ENCODE measurements at regions not wholly inside any gene's neighbourhood (a gene's known extent, or its start where the extent isn't known, plus 50 kb on each side); places are given as distances from the start of the nearest gene placed in this dataset.

- CTCF ChIA-PET, result interaction anchor here (0.7 to 1.3 kb wide), 2 partner anchors 248 to 1578 kb away, joined by 4 read pairs; no protein-coding TSS in a partner anchor
- POLR2A ChIA-PET, result no interaction called here
- Mint-ChIP-seq H3K4me3 (ENCODE audit: unreplicated experiment) (no peak overlapping the region), H3K4me1 (ENCODE audit: insufficient read depth, unreplicated experiment) (no peaks in the 10 kb centered on the region), H3K36me3 (ENCODE audit: insufficient read depth, unreplicated experiment) (no peaks in the 10 kb centered on the region), H3K27me3 (ENCODE audit: insufficient read depth, unreplicated experiment) (no peaks in the 10 kb centered on the region), H3K27ac (ENCODE audit: low read depth, unreplicated experiment) (no peak overlapping the region), H3K9me3 (ENCODE audit: unreplicated experiment) (peaks cover 10% of the 10 kb centered on the region)
- intact Hi-C loops (cut with micrococcal nuclease), result no loop called here
- TF ChIP-seq, protein P1, sequence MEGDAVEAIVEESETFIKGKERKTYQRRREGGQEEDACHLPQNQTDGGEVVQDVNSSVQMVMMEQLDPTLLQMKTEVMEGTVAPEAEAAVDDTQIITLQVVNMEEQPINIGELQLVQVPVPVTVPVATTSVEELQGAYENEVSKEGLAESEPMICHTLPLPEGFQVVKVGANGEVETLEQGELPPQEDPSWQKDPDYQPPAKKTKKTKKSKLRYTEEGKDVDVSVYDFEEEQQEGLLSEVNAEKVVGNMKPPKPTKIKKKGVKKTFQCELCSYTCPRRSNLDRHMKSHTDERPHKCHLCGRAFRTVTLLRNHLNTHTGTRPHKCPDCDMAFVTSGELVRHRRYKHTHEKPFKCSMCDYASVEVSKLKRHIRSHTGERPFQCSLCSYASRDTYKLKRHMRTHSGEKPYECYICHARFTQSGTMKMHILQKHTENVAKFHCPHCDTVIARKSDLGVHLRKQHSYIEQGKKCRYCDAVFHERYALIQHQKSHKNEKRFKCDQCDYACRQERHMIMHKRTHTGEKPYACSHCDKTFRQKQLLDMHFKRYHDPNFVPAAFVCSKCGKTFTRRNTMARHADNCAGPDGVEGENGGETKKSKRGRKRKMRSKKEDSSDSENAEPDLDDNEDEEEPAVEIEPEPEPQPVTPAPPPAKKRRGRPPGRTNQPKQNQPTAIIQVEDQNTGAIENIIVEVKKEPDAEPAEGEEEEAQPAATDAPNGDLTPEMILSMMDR (IDR thresholded peaks at IDR 0.05; ENCODE audit: unreplicated experiment), result no peak
- DNase-seq (ENCODE audit: unreplicated experiment), result peak; percentile 9
- no TSS peak for BruUV-seq (replicated peaks)
Observed at GRCh38 chr6:50353603-50354002, 303.9 kb upstream of the DEFB112 start.

DNA sequence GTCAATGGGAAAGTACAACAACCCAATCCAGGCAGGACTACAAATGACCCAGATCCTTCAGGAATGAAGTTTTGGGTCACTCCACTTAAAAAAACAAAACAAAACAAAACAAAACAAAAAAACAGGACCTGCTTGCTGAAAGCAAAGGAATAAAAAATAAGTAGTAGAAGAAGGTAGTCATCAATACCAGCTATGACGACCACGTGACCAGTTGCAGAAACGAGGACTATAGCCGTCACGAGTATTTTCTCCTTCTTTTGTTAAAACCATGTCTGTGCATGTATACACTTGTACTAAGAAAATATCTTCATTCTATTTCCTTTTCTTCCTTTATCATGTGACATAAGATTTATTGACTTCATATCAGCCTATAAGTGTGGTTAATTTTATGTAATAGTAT is 308.4 kb upstream of the DEFB112 start:
- Mint-ChIP-seq H3K36me3 (ENCODE audit: insufficient read depth, unreplicated experiment) (no peaks in the 10 kb centered on the region), H3K4me3 (ENCODE audit: unreplicated experiment) (no peak overlapping the region), H3K27ac (ENCODE audit: low read depth, unreplicated experiment) (no peak overlapping the region), H3K27me3 (ENCODE audit: insufficient read depth, unreplicated experiment) (no peaks in the 10 kb centered on the region), H3K4me1 (ENCODE audit: insufficient read depth, unreplicated experiment) (no peaks in the 10 kb centered on the region), H3K9me3 (ENCODE audit: unreplicated experiment) (peaks cover 10% of the 10 kb centered on the region)
- no TSS peak for BruUV-seq (replicated peaks)
- DNase-seq (ENCODE audit: unreplicated experiment), result no peak
- ChIA-PET POLR2A (no interaction called here), CTCF (interaction anchor here (0.7 kb wide), 1 partner anchor 362 kb away, joined by 3 read pairs; no protein-coding TSS in a partner anchor)
- TF ChIP-seq, protein P1 (IDR thresholded peaks at IDR 0.05; ENCODE audit: unreplicated experiment), result no peak
- intact Hi-C loops (cut with micrococcal nuclease), result no loop called here

- H3K9me3 Mint-ChIP-seq (ENCODE audit: unreplicated experiment), result no peaks in the 10 kb centered on the region
- ChIA-PET CTCF (no interaction called here), POLR2A (no interaction called here)
- no peak overlapping the region for H3K4me3 Mint-ChIP-seq (ENCODE audit: unreplicated experiment)
- H3K36me3 Mint-ChIP-seq (ENCODE audit: insufficient read depth, unreplicated experiment), result no peaks in the 10 kb centered on the region
- H3K27me3 Mint-ChIP-seq (ENCODE audit: insufficient read depth, unreplicated experiment), result no peaks in the 10 kb centered on the region
- TF ChIP-seq, protein P1 (IDR thresholded peaks at IDR 0.05; ENCODE audit: unreplicated experiment), result no peak
- intact Hi-C loops (cut with micrococcal nuclease), result no loop called here
- H3K4me1 Mint-ChIP-seq (ENCODE audit: insufficient read depth, unreplicated experiment), result no peaks in the 10 kb centered on the region
- H3K27ac Mint-ChIP-seq (ENCODE audit: low read depth, unreplicated experiment), result no peak overlapping the region
- DNase-seq (ENCODE audit: unreplicated experiment), result peak; percentile 73
- no TSS peak for BruUV-seq (replicated peaks)
Observed at GRCh38 chr6:50361641-50362331, 312.1 kb upstream of the DEFB112 start.

DNA sequence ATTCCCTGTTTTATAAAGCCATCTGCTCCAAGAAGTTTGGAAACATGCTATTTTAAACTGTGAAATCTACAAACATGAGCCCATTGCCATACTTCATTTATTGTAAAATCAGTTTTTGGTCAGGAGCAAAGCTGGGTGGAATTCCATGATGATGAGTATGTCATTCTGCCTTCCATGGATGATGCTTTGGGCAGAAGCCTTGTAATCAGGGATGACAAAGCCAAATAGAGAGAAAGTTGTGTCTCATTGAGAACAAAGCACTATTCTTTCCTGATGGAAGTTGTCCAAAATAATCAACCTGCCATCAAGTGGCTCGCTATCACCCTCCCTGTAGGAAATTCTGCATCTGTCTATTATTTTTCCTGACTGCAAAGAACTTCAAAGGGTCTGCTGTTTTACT is 313.0 kb upstream of the DEFB112 start:
- no peak overlapping the region for H3K27ac Mint-ChIP-seq (ENCODE audit: low read depth, unreplicated experiment)
- H3K36me3 Mint-ChIP-seq (ENCODE audit: insufficient read depth, unreplicated experiment), result no peaks in the 10 kb centered on the region
- TF ChIP-seq, protein P1 (IDR thresholded peaks at IDR 0.05; ENCODE audit: unreplicated experiment), result no peak
- ChIA-PET CTCF (no interaction called here), POLR2A (no interaction called here)
- H3K9me3 Mint-ChIP-seq (ENCODE audit: unreplicated experiment), result no peaks in the 10 kb centered on the region
- H3K27me3 Mint-ChIP-seq (ENCODE audit: insufficient read depth, unreplicated experiment), result no peaks in the 10 kb centered on the region
- H3K4me3 Mint-ChIP-seq (ENCODE audit: unreplicated experiment), result no peak overlapping the region
- DNase-seq (ENCODE audit: unreplicated experiment), result no peak
- H3K4me1 Mint-ChIP-seq (ENCODE audit: insufficient read depth, unreplicated experiment), result no peaks in the 10 kb centered on the region
- intact Hi-C loops (cut with micrococcal nuclease), result no loop called here
- BruUV-seq (replicated peaks), result no TSS peak
